DND-41 (cell line): ENCODE measurements at regions not wholly inside any gene's neighbourhood (a gene's known extent, or its start where the extent isn't known, plus 50 kb on each side); places are given as distances from the start of the nearest gene placed in this dataset.

ENCODE experiments used
- ATAC-seq: fragments of 200-7000 bp; cut with Tn5 transposase; 3 replicates; pipeline ENCODE4 v1.9.1; 2021; ENCODE audit warnings: low read depth; ENCODE audit not compliant: insufficient read depth
- DNase-seq: peaks from one replicate; pipeline ENCODE4 v3.0.0-alpha.2; 2020
- H2AFZ ChIP-seq: 2 replicates; pipeline ENCODE4 v1.6.0; 2012; ENCODE audit warnings: low read depth, low read length
- H3K27ac ChIP-seq: 2 replicates; pipeline ENCODE4 v1.5.1; 2012; ENCODE audit warnings: low read length, inconsistent platforms
- H3K27me3 ChIP-seq: fragments of 200-600 bp; sonication (generic); 2 replicates; pipeline ENCODE4 v1.6.0; 2012; ENCODE audit warnings: low read length, mild to moderate bottlenecking, inconsistent platforms; ENCODE audit not compliant: insufficient read depth, poor library complexity
- H3K36me3 ChIP-seq: 2 replicates; pipeline ENCODE4 v1.5.1; 2012; ENCODE audit warnings: low read length, inconsistent platforms; ENCODE audit not compliant: insufficient read depth
- H3K4me1 ChIP-seq: 2 replicates; pipeline ENCODE4 v1.5.1; 2012; ENCODE audit warnings: mild to moderate bottlenecking, low read length; ENCODE audit not compliant: insufficient read depth
- H3K4me2 ChIP-seq: 2 replicates; pipeline ENCODE4 v1.6.0; 2012; ENCODE audit warnings: mild to moderate bottlenecking, moderate library complexity, low read length, inconsistent platforms; ENCODE audit not compliant: insufficient read depth
- H3K4me3 ChIP-seq, 2 experiments: fragments of 200-600 bp in 1 of 2; shearing (Covaris generic) in 1 of 2; 2 replicates each; pipeline ENCODE4 v1.5.1; 2012 to 2016; ENCODE audit warnings: inconsistent platforms in 2 of 2, low read length in 2 of 2, mild to moderate bottlenecking in 2 of 2, low read depth in 1 of 2, moderate library complexity in 1 of 2
- H3K79me2 ChIP-seq: 2 replicates; pipeline ENCODE4 v1.6.0; 2012; ENCODE audit warnings: low read length, inconsistent platforms; ENCODE audit not compliant: insufficient read depth
- H3K9ac ChIP-seq: 2 replicates; pipeline ENCODE4 v1.6.0; 2012; ENCODE audit warnings: low read depth, mild to moderate bottlenecking, inconsistent platforms, low read length, moderate library complexity
- H3K9me3 ChIP-seq: 2 replicates; pipeline ENCODE4 v1.5.1; 2012; ENCODE audit warnings: low read length, moderate library complexity, mild to moderate bottlenecking, inconsistent platforms; ENCODE audit not compliant: insufficient read depth, severe bottlenecking
- H4K20me1 ChIP-seq: 2 replicates; pipeline ENCODE4 v1.6.0; 2012; ENCODE audit warnings: low read length; ENCODE audit not compliant: insufficient read depth
- CTCF ChIP-seq: IDR thresholded peaks from 2 replicates; pipeline ENCODE4 v1.5.1; 2012; ENCODE audit warnings: borderline replicate concordance, low read length, moderate library complexity, mild to moderate bottlenecking; ENCODE audit not compliant: poor library complexity, severe bottlenecking; ENCODE audit errors: extremely low read depth
- EZH2 ChIP-seq: IDR thresholded peaks from 3 replicates; pipeline ENCODE4 v1.6.1; 2012; ENCODE audit warnings: borderline replicate concordance, low read depth, mild to moderate bottlenecking, moderate library complexity, low read length, inconsistent platforms; ENCODE audit not compliant: severe bottlenecking

GRCh38 chr7:54014765-54015164 is 527.4 kb upstream of the VSTM2A start:
- H2AFZ ChIP-seq, result no peak overlapping the region
- ATAC-seq, result no peak
- H3K27ac ChIP-seq, result no peak overlapping the region
- no peak overlapping the region for H3K4me3 ChIP-seq
- no peak for TF ChIP-seq CTCF
- TF ChIP-seq EZH2, result no peak
- no peak overlapping the region for H3K4me2 ChIP-seq
- H3K27me3 ChIP-seq, result no peaks in the 10 kb centered on the region
- H3K36me3 ChIP-seq, result no peaks in the 10 kb centered on the region
- no peaks in the 10 kb centered on the region for H3K4me1 ChIP-seq
- no peak overlapping the region for H3K9ac ChIP-seq
- no peaks in the 10 kb centered on the region for H3K79me2 ChIP-seq
- no peaks in the 10 kb centered on the region for H3K9me3 ChIP-seq
- DNase-seq, result no peak
- no peaks in the 10 kb centered on the region for H4K20me1 ChIP-seq

- Histone ChIP-seq H3K27ac (no peak overlapping the region), H3K4me1 (no peaks in the 10 kb centered on the region), H2AFZ (no peak overlapping the region), H3K27me3 (no peaks in the 10 kb centered on the region), H3K4me2 (no peak overlapping the region), H3K4me3 (no peak overlapping the region), H3K9ac (no peak overlapping the region), H4K20me1 (no peaks in the 10 kb centered on the region), H3K79me2 (no peaks in the 10 kb centered on the region), H3K9me3 (no peaks in the 10 kb centered on the region), H3K36me3 (no peaks in the 10 kb centered on the region)
- TF ChIP-seq EZH2 (no peak), CTCF (no peak)
- ATAC-seq, result no peak
- DNase-seq, result no peak
Observed at GRCh38 chr7:54015251-54015650, 526.9 kb upstream of the VSTM2A start.

DNA sequence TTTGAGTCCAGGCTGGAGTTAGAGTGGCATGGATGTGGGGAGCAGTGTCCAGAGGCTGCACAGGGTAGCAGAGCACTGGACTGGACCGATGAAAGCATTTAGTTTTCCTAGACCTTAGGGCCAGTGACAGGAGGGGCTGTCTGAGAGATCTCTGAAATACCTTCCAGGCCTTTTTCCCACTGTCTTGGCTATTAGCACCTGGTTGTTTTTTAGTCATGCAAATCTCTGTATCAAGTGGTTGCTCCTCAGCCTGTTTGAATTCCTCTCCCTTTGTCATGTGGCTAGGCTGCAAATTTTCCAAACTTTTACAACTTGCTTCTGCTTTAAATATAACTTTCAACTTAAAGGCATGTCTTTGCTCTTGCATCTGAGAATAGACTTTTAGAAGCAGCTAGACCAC is 504.3 kb upstream of the VSTM2A start:
- TF ChIP-seq CTCF, result no peak
- TF ChIP-seq EZH2, result no peak
- no peaks in the 10 kb centered on the region for H3K27me3 ChIP-seq
- H3K4me2 ChIP-seq, result no peak overlapping the region
- DNase-seq, result no peak
- no peaks in the 10 kb centered on the region for H3K4me1 ChIP-seq
- H3K79me2 ChIP-seq, result no peaks in the 10 kb centered on the region
- no peak overlapping the region for H3K9ac ChIP-seq
- H4K20me1 ChIP-seq, result no peaks in the 10 kb centered on the region
- no peak overlapping the region for H2AFZ ChIP-seq
- H3K4me3 ChIP-seq, result no peak overlapping the region
- no peaks in the 10 kb centered on the region for H3K9me3 ChIP-seq
- no peak overlapping the region for H3K27ac ChIP-seq
- H3K36me3 ChIP-seq, result no peaks in the 10 kb centered on the region
- no peak for ATAC-seq

GRCh38 chr7:54060643-54061042 is 481.5 kb upstream of the VSTM2A start:
- Histone ChIP-seq H3K36me3 (no peaks in the 10 kb centered on the region), H3K4me2 (no peak overlapping the region), H3K9ac (no peak overlapping the region), H4K20me1 (no peaks in the 10 kb centered on the region), H2AFZ (no peak overlapping the region), H3K27ac (no peak overlapping the region), H3K79me2 (no peaks in the 10 kb centered on the region), H3K4me1 (no peaks in the 10 kb centered on the region), H3K4me3 (no peak overlapping the region), H3K27me3 (no peaks in the 10 kb centered on the region), H3K9me3 (no peaks in the 10 kb centered on the region)
- DNase-seq, result no peak
- TF ChIP-seq CTCF (no peak), EZH2 (no peak)
- ATAC-seq, result no peak
